Sigmoid colon (tissue), 6 donors: ENCODE measurements at regions not wholly inside any gene's neighbourhood (a gene's known extent, or its start where the extent isn't known, plus 50 kb on each side); places are given as distances from the start of the nearest gene placed in this dataset.

Experiments
- DNase-seq: peaks from one replicate; pipeline ENCODE4 v3.0.0-alpha.2; 2019
- H3K27ac ChIP-seq, 4 donors: fragments of 200-600 bp; sonication (generic); one replicate each; pipeline ENCODE4 v1.5.1; 2016 to 2019; ENCODE audit warnings: mild to moderate bottlenecking in 1 of 4
- H3K27me3 ChIP-seq, 3 donors: fragments of 200-600 bp; sonication (generic); one replicate each; pipeline ENCODE4 v1.5.1; 2019; ENCODE audit warnings: mild to moderate bottlenecking in 1 of 3
- H3K36me3 ChIP-seq, 4 donors: fragments of 200-600 bp; sonication (generic); one replicate each; pipeline ENCODE4 v1.5.1; 2016 to 2019
- H3K4me1 ChIP-seq, 4 donors: fragments of 200-600 bp; sonication (generic); one replicate each; pipeline ENCODE4 v1.5.1; 2017 to 2019
- H3K4me3 ChIP-seq, 4 donors: fragments of 200-600 bp; sonication (generic); one replicate each; pipeline ENCODE4 v1.5.1; 2017 to 2019; ENCODE audit warnings: mild to moderate bottlenecking in 2 of 4, moderate library complexity in 1 of 4
- H3K9me3 ChIP-seq, 4 donors: fragments of 200-600 bp in 3 of 4; sonication (generic) in 3 of 4; one replicate each; pipeline versions ENCODE4 v1.5.1 to v1.6.1; 2013 to 2019
- EP300 ChIP-seq, 4 donors: sonication (generic); formaldehyde crosslinking; IDR thresholded peaks; one replicate each; pipeline ENCODE4 v1.6.1; 2017; ENCODE audit warnings: antibody characterized with exemption in 4 of 4
- POLR2A ChIP-seq, 2 donors: fragments of 450-650 bp; IDR thresholded peaks; one replicate each; pipeline ENCODE4 v1.6.1; 2016; ENCODE audit warnings: antibody characterized with exemption in 2 of 2, mild to moderate bottlenecking in 2 of 2, moderate library complexity in 2 of 2
- POLR2AphosphoS5 ChIP-seq, 4 donors: sonication (generic); formaldehyde crosslinking; IDR thresholded peaks; one replicate each; pipeline ENCODE4 v1.6.1; 2017; ENCODE audit warnings: antibody characterized with exemption in 4 of 4
- WGBS, 2 donors: extraction: QIAGEN DNeasy Blood & Tissue Kit; methylation state at CpG; one replicate each; pipeline ENCODE4 v1.1.7; 2013; 5-methylcytosine and 5-hydroxymethylcytosine counted together
- intact Hi-C: fragments of 100-400 bp; cut with DNase I; formaldehyde crosslinking; loops from one replicate; pipeline ENCODE4 v1.15.1; 2023
- TF ChIP-seq, protein P1 (sequence below), 4 experiments: fragments of 450-650 bp in 3 of 4; fragments of 200-600 bp in 1 of 4; IDR thresholded peaks; one replicate each; pipeline ENCODE4 v1.5.1; 2016 to 2019; ENCODE audit warnings: antibody characterized with exemption in 4 of 4, mild to moderate bottlenecking in 3 of 4, moderate library complexity in 2 of 4
- donor health status: healthy with polysubstance abuse.
- donor health status: healthy.

DNA sequence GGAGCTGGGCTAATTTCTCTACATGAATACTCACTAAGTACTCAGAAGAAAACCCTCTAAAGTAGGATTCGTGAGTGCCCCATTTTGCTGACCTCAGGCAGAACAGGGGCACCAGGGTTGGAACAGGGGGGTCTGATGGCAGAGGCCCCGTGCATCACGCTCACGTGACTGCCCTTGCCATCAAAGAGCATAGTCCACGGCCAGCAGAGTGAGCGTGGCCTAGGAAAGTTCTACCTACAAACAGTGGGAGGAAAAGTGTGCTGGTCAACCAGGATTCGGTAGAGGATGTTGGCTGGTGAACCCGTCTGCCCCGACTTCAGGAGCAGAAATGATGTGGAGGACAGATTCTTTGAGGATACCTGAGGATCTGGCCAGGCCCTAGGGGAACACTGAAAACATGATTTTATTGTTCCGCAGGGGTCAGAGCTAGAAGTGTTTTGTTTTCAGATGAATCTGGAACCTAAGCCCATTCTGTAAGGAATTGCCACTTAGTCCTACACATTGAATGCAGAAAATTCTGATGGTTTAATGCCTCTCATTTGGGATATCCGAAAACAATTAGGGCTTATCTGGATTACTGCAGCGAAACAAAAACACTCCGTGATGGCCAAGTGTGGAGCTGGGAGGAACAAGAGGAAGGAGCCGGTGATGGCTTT, 138.8 kb upstream of the SHH start:
- no peaks in the 10 kb centered on the region for H3K36me3 ChIP-seq
- intact Hi-C loops: no loop called here
- H3K4me1 ChIP-seq: no peaks in the 10 kb centered on the region
- no peak overlapping the region for H3K27ac ChIP-seq
- no peak overlapping the region for H3K4me3 ChIP-seq
- H3K9me3 ChIP-seq: no peaks in the 10 kb centered on the region
- WGBS, 2 donors: 83 to 92% methylated on average over 14 of the region's 14 CpGs
- TF ChIP-seq POLR2AphosphoS5 (IDR thresholded peaks at IDR 0.05): no peak
- peaks cover 0 to 6% (median 0%) of the 10 kb centered on the region in 3 donors for H3K27me3 ChIP-seq
- peak; percentile 46 for DNase-seq

DNA sequence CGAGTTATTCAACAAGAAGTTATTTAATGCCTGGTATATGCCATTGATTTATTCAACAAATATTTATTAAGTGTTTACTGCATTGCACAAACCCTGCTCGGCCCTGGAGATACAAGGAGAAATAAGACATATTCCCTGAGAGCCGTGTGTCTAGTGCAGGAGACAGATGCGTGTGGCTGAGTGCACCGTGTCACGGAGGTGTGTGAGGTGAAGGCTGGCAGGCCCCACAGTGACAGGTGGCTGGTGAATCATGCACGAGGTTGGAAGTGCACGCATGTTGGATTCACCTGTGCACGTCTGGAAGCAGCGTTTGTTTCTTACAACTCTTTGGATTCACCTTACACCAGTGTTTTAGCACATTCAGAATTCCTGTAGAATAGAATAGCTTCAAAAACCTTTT, 136.6 kb upstream of the SHH start:
- TF ChIP-seq POLR2AphosphoS5 (IDR thresholded peaks at IDR 0.05): no peak
- WGBS, 2 donors: 90 to 93% methylated on average over 10 of the region's 10 CpGs

DNA sequence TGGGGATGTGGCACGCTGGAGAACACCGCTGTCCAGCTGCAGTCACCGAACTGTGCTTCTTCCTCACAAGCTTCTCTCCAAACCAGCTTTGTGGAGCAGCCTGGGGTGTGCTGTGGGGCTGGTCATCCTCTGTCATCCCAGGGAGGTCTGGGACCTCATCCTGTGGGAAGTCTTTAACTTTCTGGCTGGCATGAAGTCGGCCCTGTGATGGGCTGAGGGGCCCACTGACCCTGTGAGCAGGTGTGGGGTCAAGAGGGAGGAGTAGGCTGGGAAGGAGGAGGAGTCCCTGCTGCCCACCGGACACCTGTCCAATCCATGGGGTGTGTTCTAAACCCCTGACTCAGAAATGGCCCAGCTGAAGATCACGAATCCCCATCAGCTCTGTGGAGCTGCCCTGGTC, 136.2 kb upstream of the SHH start:
- peak; percentile 38 for DNase-seq
- H3K9me3 ChIP-seq: no peaks in the 10 kb centered on the region
- H3K36me3 ChIP-seq: no peaks in the 10 kb centered on the region
- intact Hi-C loops: no loop called here
- peaks cover 0 to 6% (median 0%) of the 10 kb centered on the region in 3 donors for H3K27me3 ChIP-seq
- WGBS, 2 donors: 85 to 88% methylated on average over 6 of the region's 6 CpGs
- no peak overlapping the region for H3K27ac ChIP-seq
- TF ChIP-seq, protein P1, sequence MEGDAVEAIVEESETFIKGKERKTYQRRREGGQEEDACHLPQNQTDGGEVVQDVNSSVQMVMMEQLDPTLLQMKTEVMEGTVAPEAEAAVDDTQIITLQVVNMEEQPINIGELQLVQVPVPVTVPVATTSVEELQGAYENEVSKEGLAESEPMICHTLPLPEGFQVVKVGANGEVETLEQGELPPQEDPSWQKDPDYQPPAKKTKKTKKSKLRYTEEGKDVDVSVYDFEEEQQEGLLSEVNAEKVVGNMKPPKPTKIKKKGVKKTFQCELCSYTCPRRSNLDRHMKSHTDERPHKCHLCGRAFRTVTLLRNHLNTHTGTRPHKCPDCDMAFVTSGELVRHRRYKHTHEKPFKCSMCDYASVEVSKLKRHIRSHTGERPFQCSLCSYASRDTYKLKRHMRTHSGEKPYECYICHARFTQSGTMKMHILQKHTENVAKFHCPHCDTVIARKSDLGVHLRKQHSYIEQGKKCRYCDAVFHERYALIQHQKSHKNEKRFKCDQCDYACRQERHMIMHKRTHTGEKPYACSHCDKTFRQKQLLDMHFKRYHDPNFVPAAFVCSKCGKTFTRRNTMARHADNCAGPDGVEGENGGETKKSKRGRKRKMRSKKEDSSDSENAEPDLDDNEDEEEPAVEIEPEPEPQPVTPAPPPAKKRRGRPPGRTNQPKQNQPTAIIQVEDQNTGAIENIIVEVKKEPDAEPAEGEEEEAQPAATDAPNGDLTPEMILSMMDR (IDR thresholded peaks at IDR 0.05): no peak
- TF ChIP-seq POLR2AphosphoS5 (IDR thresholded peaks at IDR 0.05): no peak
- no peak for TF ChIP-seq EP300 (IDR thresholded peaks at IDR 0.05)
- no peak for TF ChIP-seq POLR2A (IDR thresholded peaks at IDR 0.05)
- no peaks in the 10 kb centered on the region for H3K4me1 ChIP-seq
- H3K4me3 ChIP-seq: no peak overlapping the region

More for the DNA sequence above, 136.6 kb upstream of the SHH start:
- H3K36me3 ChIP-seq: no peaks in the 10 kb centered on the region
- no peaks in the 10 kb centered on the region for H3K9me3 ChIP-seq
- no peaks in the 10 kb centered on the region for H3K4me1 ChIP-seq
- H3K4me3 ChIP-seq: no peak overlapping the region
- peaks cover 0 to 6% (median 0%) of the 10 kb centered on the region in 3 donors for H3K27me3 ChIP-seq
- intact Hi-C loops: no loop called here
- no peak overlapping the region for H3K27ac ChIP-seq
- DNase-seq: peak; percentile 35

- DNase-seq: no peak
- TF ChIP-seq POLR2A (IDR thresholded peaks at IDR 0.05) (no peak), POLR2AphosphoS5 (IDR thresholded peaks at IDR 0.05) (no peak), EP300 (IDR thresholded peaks at IDR 0.05) (no peak)
- TF ChIP-seq, protein P1 (IDR thresholded peaks at IDR 0.05): no peak
- intact Hi-C loops: no loop called here
- Histone ChIP-seq H3K27ac (no peak overlapping the region), H3K36me3 (no peaks in the 10 kb centered on the region), H3K9me3 (no peaks in the 10 kb centered on the region), H3K4me1 (no peaks in the 10 kb centered on the region), H3K4me3 (no peak overlapping the region), H3K27me3 (peaks cover 0 to 5% (median 0%) of the 10 kb centered on the region in 3 donors)
- WGBS, 2 donors: 91 to 93% methylated on average over 6 of the region's 6 CpGs
Measured at GRCh38 chr7:155947051-155947450, 134.8 kb upstream of the SHH start.

DNA sequence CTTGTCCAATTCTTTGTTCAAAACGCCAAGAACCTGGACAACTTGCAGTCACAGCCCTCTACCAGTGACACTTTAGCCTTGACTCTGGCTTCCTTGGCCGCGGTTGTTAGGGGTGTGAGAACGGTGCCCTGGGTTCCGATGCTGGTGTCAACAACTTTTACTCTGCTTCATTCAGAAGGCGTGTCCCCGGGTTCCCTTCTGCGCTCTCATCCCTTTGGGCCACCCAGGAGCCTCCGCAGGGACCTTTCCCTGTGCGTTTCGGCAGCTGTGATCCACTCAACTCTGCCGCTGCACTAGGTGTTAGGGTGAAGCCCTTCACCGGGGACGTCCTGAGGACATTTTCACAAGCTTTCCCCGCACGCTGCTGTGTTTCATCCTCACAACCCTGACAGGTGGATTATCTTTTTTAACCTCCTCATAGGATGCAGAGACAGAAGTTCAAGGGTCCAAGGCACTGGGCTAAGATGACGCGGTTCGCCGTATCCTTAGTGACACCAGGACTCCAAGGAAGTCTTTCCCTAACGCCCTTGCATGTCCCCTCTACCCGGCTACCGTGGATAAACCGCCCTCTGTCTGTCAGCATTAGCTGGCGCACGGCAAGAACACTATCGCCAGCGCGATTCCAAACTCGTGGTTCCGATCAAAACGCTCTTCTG, 133.5 kb upstream of the SHH start:
- 96 to 97% methylated on average over 32 of the region's 32 CpGs for WGBS, 2 donors
- TF ChIP-seq POLR2A (IDR thresholded peaks at IDR 0.05) (no peak), EP300 (IDR thresholded peaks at IDR 0.05) (no peak), POLR2AphosphoS5 (IDR thresholded peaks at IDR 0.05) (no peak)
- TF ChIP-seq, protein P1 (IDR thresholded peaks at IDR 0.05): no peak
- peak; percentile 19 for DNase-seq
- no peaks in the 10 kb centered on the region for H3K9me3 ChIP-seq
- H3K4me1 ChIP-seq: no peaks in the 10 kb centered on the region
- no peak overlapping the region for H3K27ac ChIP-seq
- intact Hi-C loops: no loop called here
- H3K4me3 ChIP-seq: no peak overlapping the region
- no peaks in the 10 kb centered on the region for H3K36me3 ChIP-seq
- H3K27me3 ChIP-seq: peaks cover 0 to 3% (median 0%) of the 10 kb centered on the region in 3 donors
